Endothelial cell of umbilical vein (primary cell): ENCODE measurements at regions not wholly inside any gene's neighbourhood (a gene's known extent, or its start where the extent isn't known, plus 50 kb on each side); places are given as distances from the start of the nearest gene placed in this dataset.

Source experiments
- CTCF ChIP-seq, 2 donors: IDR thresholded peaks; 1 replicate in 1 of 2; 2 replicates in 1 of 2; pipeline ENCODE4 v1.5.1; 2011; ENCODE audit warnings: low read length in 2 of 2, mild to moderate bottlenecking in 2 of 2, moderate library complexity in 2 of 2, control low read depth in 1 of 2, inconsistent platforms in 1 of 2, low read depth in 1 of 2; ENCODE audit not compliant: insufficient read depth in 1 of 2; ENCODE audit errors: extremely low read depth in 1 of 2
- EZH2 ChIP-seq: IDR thresholded peaks from 2 replicates; pipeline ENCODE4 v1.6.1; 2012; ENCODE audit warnings: borderline replicate concordance, low read depth, mild to moderate bottlenecking, moderate library complexity, low read length, inconsistent platforms; ENCODE audit not compliant: severe bottlenecking
- FOS ChIP-seq: IDR thresholded peaks from 2 replicates; pipeline ENCODE4 v1.6.1; 2011; ENCODE audit warnings: mild to moderate bottlenecking, low read length, moderate library complexity, borderline replicate concordance; ENCODE audit not compliant: insufficient read depth
- GATA2 ChIP-seq: IDR thresholded peaks from 2 replicates; pipeline ENCODE4 v1.7.0; 2011; ENCODE audit warnings: low read depth, mild to moderate bottlenecking, moderate library complexity, mixed read lengths, low read length; ENCODE audit not compliant: insufficient read length, insufficient read depth
- JUN ChIP-seq: IDR thresholded peaks from 2 replicates; pipeline ENCODE4 v1.6.1; 2011; ENCODE audit warnings: borderline replicate concordance, low read depth; ENCODE audit not compliant: insufficient read length, insufficient read depth
- MAX ChIP-seq: IDR thresholded peaks from 2 replicates; pipeline ENCODE4 v1.6.1; 2011; ENCODE audit not compliant: insufficient read depth, insufficient read length
- POLR2A ChIP-seq: IDR thresholded peaks from 2 replicates; pipeline ENCODE4 v1.6.1; 2012; ENCODE audit warnings: low read depth, mild to moderate bottlenecking, control low read depth, low read length
- POLR2AphosphoS5 ChIP-seq: IDR thresholded peaks from 2 replicates; pipeline ENCODE4 v1.6.1; 2012; ENCODE audit warnings: low read depth, mild to moderate bottlenecking, control low read depth, low read length, moderate library complexity; ENCODE audit not compliant: insufficient read depth

GRCh38 chr4:148642907-148643306 is 200.7 kb upstream of the NR3C2 start:
- no peak for TF ChIP-seq CTCF (IDR thresholded peaks at IDR 0.05; ENCODE audit: extremely low read depth in 1 of 2, insufficient read depth in 1 of 2, low read depth in 1 of 2, low read length in 2 of 2)
- TF ChIP-seq POLR2A, result no peak
- TF ChIP-seq POLR2AphosphoS5, result no peak
- TF ChIP-seq GATA2, result no peak
- TF ChIP-seq EZH2, result no peak
- TF ChIP-seq MAX, result no peak
- TF ChIP-seq JUN, result no peak
- no peak for TF ChIP-seq FOS
